ENCODE measurements at regions not wholly inside any gene's neighbourhood (a gene's known extent, or its start where the extent isn't known, plus 50 kb on each side); places are given as distances from the start of the nearest gene placed in this dataset.

GRCh38 chr9:135291165-135291564, 188.4 kb upstream of the PPP1R26 start:
- H3K27ac Mint-ChIP-seq = no peak overlapping the region
- TF ChIP-seq CTCF (conservative IDR thresholded peaks at IDR 0.05) = no peak
- peaks cover 13% of the 10 kb centered on the region for H3K4me1 Mint-ChIP-seq (ENCODE audit: unreplicated experiment)
- H3K9me3 Mint-ChIP-seq = no peaks in the 10 kb centered on the region
- DNase-seq (ENCODE audit: extremely low spot score, unreplicated experiment) = no peak
- H3K36me3 Mint-ChIP-seq = no peaks in the 10 kb centered on the region
- H3K4me3 Mint-ChIP-seq = no peak overlapping the region
- H3K27me3 Mint-ChIP-seq = peaks cover 37% of the 10 kb centered on the region

- H3K27ac Mint-ChIP-seq = no peak overlapping the region
- H3K9me3 Mint-ChIP-seq = no peaks in the 10 kb centered on the region
- H3K27me3 Mint-ChIP-seq = peaks cover 52% of the 10 kb centered on the region
- no peaks in the 10 kb centered on the region for H3K36me3 Mint-ChIP-seq
- no peak overlapping the region for H3K4me3 Mint-ChIP-seq
- TF ChIP-seq CTCF (conservative IDR thresholded peaks at IDR 0.05) = no peak
- H3K4me1 Mint-ChIP-seq (ENCODE audit: unreplicated experiment) = peaks cover 9% of the 10 kb centered on the region
- peak; percentile 22 for DNase-seq (ENCODE audit: extremely low spot score, unreplicated experiment)
Observed at GRCh38 chr9:135294836-135295235, 184.7 kb upstream of the PPP1R26 start.

- Mint-ChIP-seq H3K4me3 (no peak overlapping the region), H3K27ac (no peak overlapping the region), H3K36me3 (no peaks in the 10 kb centered on the region), H3K27me3 (peaks cover 56% of the 10 kb centered on the region), H3K4me1 (ENCODE audit: unreplicated experiment) (peaks cover 9% of the 10 kb centered on the region), H3K9me3 (no peaks in the 10 kb centered on the region)
- DNase-seq (ENCODE audit: extremely low spot score, unreplicated experiment) = peak; percentile 44
- TF ChIP-seq CTCF (conservative IDR thresholded peaks at IDR 0.05) = no peak
Observed at GRCh38 chr9:135295551-135296300, 183.9 kb upstream of the PPP1R26 start.

GRCh38 chr9:135296735-135297455, 182.7 kb upstream of the PPP1R26 start:
- H3K4me3 Mint-ChIP-seq = no peak overlapping the region
- TF ChIP-seq CTCF (conservative IDR thresholded peaks at IDR 0.05) = no peak
- no peak overlapping the region for H3K27ac Mint-ChIP-seq
- no peaks in the 10 kb centered on the region for H3K4me1 Mint-ChIP-seq (ENCODE audit: unreplicated experiment)
- H3K9me3 Mint-ChIP-seq = no peaks in the 10 kb centered on the region
- no peaks in the 10 kb centered on the region for H3K36me3 Mint-ChIP-seq
- DNase-seq (ENCODE audit: extremely low spot score, unreplicated experiment) = peak; percentile 54
- peaks cover 53% of the 10 kb centered on the region for H3K27me3 Mint-ChIP-seq

GRCh38 chr9:135297456-135298075, 182.0 kb upstream of the PPP1R26 start:
- DNase-seq (ENCODE audit: extremely low spot score, unreplicated experiment) = peak; percentile 55
- Mint-ChIP-seq H3K27me3 (peaks cover 52% of the 10 kb centered on the region), H3K4me3 (no peak overlapping the region), H3K9me3 (no peaks in the 10 kb centered on the region), H3K36me3 (no peaks in the 10 kb centered on the region), H3K4me1 (ENCODE audit: unreplicated experiment) (no peaks in the 10 kb centered on the region), H3K27ac (no peak overlapping the region)
- TF ChIP-seq CTCF (conservative IDR thresholded peaks at IDR 0.05) = no peak

Measured in type B pancreatic cell (in vitro differentiated cells).